Calu3 (cell line): ENCODE measurements at regions not wholly inside any gene's neighbourhood (a gene's known extent, or its start where the extent isn't known, plus 50 kb on each side); places are given as distances from the start of the nearest gene placed in this dataset.

Experiments
- BruUV-seq: library from RNA; stranded (reverse); fragments of 400-500 nt; replicated peaks from 2 replicates; lab custom pipeline; 2021; lab: Mats Ljungman, UMichigan
- CTCF ChIA-PET: fragments of 300-600 bp; sonication (Branson Sonifier 250); formaldehyde crosslinking; loops from one replicate; lab custom pipeline; 2022; ENCODE audit warnings: antibody characterized with exemption; lab: Charles Lee
- DNase-seq: peaks from one replicate; pipeline ENCODE4 v3.0.0; 2022
- H3K27ac Mint-ChIP-seq: one replicate; pipeline ENCODE4 v1.8.0; 2022; ENCODE audit warnings: mixed read lengths; ENCODE audit not compliant: unreplicated experiment
- H3K27me3 Mint-ChIP-seq: one replicate; pipeline ENCODE4 v1.8.0; 2022; ENCODE audit warnings: mixed read lengths; ENCODE audit not compliant: unreplicated experiment
- H3K36me3 Mint-ChIP-seq: one replicate; pipeline ENCODE4 v1.8.0; 2022; ENCODE audit warnings: mild to moderate bottlenecking, moderate library complexity, mixed read lengths; ENCODE audit not compliant: insufficient read depth, unreplicated experiment
- H3K4me1 Mint-ChIP-seq: one replicate; pipeline ENCODE4 v1.8.0; 2022; ENCODE audit warnings: mild to moderate bottlenecking, low read depth, mixed read lengths; ENCODE audit not compliant: unreplicated experiment
- H3K4me3 Mint-ChIP-seq: one replicate; pipeline ENCODE4 v1.8.0; 2022; ENCODE audit warnings: mild to moderate bottlenecking, low read depth, moderate library complexity, mixed read lengths; ENCODE audit not compliant: unreplicated experiment
- H3K9me3 Mint-ChIP-seq: one replicate; pipeline ENCODE4 v1.8.0; 2022; ENCODE audit warnings: low read depth, mixed read lengths; ENCODE audit not compliant: unreplicated experiment
- intact Hi-C: fragments of 100-400 bp; cut with micrococcal nuclease; formaldehyde crosslinking; loops from one replicate; pipeline ENCODE4 v1.10.0; 2022; ENCODE audit not compliant: unreplicated experiment
- TF ChIP-seq, protein P1 (sequence below): fragments of 200-600 bp; IDR thresholded peaks from one replicate; pipeline ENCODE4 v1.8.0; 2022; ENCODE audit warnings: antibody characterized with exemption; ENCODE audit not compliant: unreplicated experiment

- peaks cover 16% of the 10 kb centered on the region for H3K4me1 Mint-ChIP-seq
- H3K36me3 Mint-ChIP-seq: no peaks in the 10 kb centered on the region
- TF ChIP-seq, protein P1, sequence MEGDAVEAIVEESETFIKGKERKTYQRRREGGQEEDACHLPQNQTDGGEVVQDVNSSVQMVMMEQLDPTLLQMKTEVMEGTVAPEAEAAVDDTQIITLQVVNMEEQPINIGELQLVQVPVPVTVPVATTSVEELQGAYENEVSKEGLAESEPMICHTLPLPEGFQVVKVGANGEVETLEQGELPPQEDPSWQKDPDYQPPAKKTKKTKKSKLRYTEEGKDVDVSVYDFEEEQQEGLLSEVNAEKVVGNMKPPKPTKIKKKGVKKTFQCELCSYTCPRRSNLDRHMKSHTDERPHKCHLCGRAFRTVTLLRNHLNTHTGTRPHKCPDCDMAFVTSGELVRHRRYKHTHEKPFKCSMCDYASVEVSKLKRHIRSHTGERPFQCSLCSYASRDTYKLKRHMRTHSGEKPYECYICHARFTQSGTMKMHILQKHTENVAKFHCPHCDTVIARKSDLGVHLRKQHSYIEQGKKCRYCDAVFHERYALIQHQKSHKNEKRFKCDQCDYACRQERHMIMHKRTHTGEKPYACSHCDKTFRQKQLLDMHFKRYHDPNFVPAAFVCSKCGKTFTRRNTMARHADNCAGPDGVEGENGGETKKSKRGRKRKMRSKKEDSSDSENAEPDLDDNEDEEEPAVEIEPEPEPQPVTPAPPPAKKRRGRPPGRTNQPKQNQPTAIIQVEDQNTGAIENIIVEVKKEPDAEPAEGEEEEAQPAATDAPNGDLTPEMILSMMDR: no peak
- no peak for DNase-seq
- no peak overlapping the region for H3K27ac Mint-ChIP-seq
- H3K27me3 Mint-ChIP-seq: no peaks in the 10 kb centered on the region
- H3K4me3 Mint-ChIP-seq: no peak overlapping the region
- no peaks in the 10 kb centered on the region for H3K9me3 Mint-ChIP-seq
- CTCF ChIA-PET: no interaction called here
- intact Hi-C loops: no loop called here
- no TSS peak for BruUV-seq
These were observed 95.4 kb upstream of the MAML3 start for GRCh38 chr4:140249351-140249750.

DNA sequence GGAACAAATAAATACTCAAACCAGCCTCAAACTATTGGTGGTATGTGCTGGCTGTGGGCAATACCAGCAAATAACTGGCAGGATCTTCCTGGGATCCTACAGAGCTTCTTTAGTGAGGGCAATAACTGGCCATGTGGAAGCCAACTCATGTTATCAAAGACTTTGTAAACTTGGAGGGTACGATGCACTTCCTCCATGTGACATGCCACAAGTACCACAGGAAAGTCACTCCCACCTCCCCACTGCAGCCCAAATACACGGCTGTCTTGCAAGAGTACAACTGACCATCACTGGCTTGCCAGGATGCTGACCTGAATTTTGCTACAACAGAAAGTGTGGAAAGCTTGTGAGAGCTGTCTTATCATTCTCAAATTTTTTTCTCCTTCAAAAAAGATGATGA is 93.3 kb upstream of the MAML3 start:
- H3K9me3 Mint-ChIP-seq: no peaks in the 10 kb centered on the region
- TF ChIP-seq, protein P1: no peak
- H3K27me3 Mint-ChIP-seq: no peaks in the 10 kb centered on the region
- intact Hi-C loops: no loop called here
- no peak overlapping the region for H3K4me3 Mint-ChIP-seq
- CTCF ChIA-PET: interaction anchor here (1.6 kb wide), 1 partner anchor 9 kb away, joined by 3 read pairs; no protein-coding TSS in a partner anchor
- DNase-seq: no peak
- H3K27ac Mint-ChIP-seq: no peak overlapping the region
- no peaks in the 10 kb centered on the region for H3K36me3 Mint-ChIP-seq
- H3K4me1 Mint-ChIP-seq: peaks cover 18% of the 10 kb centered on the region
- BruUV-seq: no TSS peak

GRCh38 chr4:140246216-140246615 is 92.2 kb upstream of the MAML3 start:
- CTCF ChIA-PET: no interaction called here
- no peaks in the 10 kb centered on the region for H3K36me3 Mint-ChIP-seq
- DNase-seq: no peak
- BruUV-seq: no TSS peak
- H3K27ac Mint-ChIP-seq: no peak overlapping the region
- H3K27me3 Mint-ChIP-seq: no peaks in the 10 kb centered on the region
- H3K4me3 Mint-ChIP-seq: no peak overlapping the region
- TF ChIP-seq, protein P1: no peak
- no peaks in the 10 kb centered on the region for H3K9me3 Mint-ChIP-seq
- intact Hi-C loops: no loop called here
- H3K4me1 Mint-ChIP-seq: peaks cover 16% of the 10 kb centered on the region

- intact Hi-C loops: no loop called here
- Mint-ChIP-seq H3K27ac (no peak overlapping the region), H3K9me3 (no peaks in the 10 kb centered on the region), H3K36me3 (no peaks in the 10 kb centered on the region), H3K4me3 (no peak overlapping the region), H3K4me1 (peaks cover 16% of the 10 kb centered on the region), H3K27me3 (no peaks in the 10 kb centered on the region)
- TF ChIP-seq, protein P1: no peak
- BruUV-seq: no TSS peak
- CTCF ChIA-PET: no interaction called here
- no peak for DNase-seq
These were observed 90.3 kb upstream of the MAML3 start for GRCh38 chr4:140244328-140244727.
